Epithelial cell of esophagus (primary cell): ENCODE measurements at regions not wholly inside any gene's neighbourhood (a gene's known extent, or its start where the extent isn't known, plus 50 kb on each side); places are given as distances from the start of the nearest gene placed in this dataset.

Experiments
- DNase-seq: peaks from one replicate; pipeline ENCODE4 v3.0.0; 2010; ENCODE audit warnings: low read depth
- H3K4me3 ChIP-seq: 2 replicates; pipeline ENCODE4 v1.5.1; 2011; ENCODE audit warnings: mild to moderate bottlenecking, low read length, control low read depth
- TF ChIP-seq, protein P1 (sequence below): IDR thresholded peaks from 2 replicates; pipeline ENCODE4 v1.5.1; 2011; ENCODE audit warnings: low read depth, mild to moderate bottlenecking, low read length, control low read depth, inconsistent platforms; ENCODE audit not compliant: insufficient read depth; ENCODE audit errors: missing control alignments

DNA sequence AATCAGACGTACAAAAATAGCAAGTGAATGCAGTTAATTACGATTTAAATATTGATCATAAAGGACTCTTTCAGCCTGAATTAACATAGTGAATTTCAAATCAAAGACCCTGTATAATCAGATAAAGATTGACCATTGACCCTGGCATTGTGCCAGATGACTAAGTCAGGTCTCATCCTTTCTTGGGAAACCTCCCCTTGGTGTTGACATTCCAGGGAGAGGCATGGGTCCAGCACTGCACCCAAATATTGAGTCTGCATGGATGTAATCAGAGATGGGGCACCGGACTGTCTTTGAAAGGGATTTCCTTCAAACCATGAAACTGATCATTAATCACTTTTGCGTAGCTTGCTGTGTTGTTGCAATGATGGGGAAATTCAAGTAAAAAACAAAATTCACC lies 1138.2 kb downstream of the BCL11B start:
- no peak overlapping the region for H3K4me3 ChIP-seq
- TF ChIP-seq, protein P1, sequence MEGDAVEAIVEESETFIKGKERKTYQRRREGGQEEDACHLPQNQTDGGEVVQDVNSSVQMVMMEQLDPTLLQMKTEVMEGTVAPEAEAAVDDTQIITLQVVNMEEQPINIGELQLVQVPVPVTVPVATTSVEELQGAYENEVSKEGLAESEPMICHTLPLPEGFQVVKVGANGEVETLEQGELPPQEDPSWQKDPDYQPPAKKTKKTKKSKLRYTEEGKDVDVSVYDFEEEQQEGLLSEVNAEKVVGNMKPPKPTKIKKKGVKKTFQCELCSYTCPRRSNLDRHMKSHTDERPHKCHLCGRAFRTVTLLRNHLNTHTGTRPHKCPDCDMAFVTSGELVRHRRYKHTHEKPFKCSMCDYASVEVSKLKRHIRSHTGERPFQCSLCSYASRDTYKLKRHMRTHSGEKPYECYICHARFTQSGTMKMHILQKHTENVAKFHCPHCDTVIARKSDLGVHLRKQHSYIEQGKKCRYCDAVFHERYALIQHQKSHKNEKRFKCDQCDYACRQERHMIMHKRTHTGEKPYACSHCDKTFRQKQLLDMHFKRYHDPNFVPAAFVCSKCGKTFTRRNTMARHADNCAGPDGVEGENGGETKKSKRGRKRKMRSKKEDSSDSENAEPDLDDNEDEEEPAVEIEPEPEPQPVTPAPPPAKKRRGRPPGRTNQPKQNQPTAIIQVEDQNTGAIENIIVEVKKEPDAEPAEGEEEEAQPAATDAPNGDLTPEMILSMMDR: no peak
- DNase-seq: no peak

- DNase-seq: no peak
- no peak overlapping the region for H3K4me3 ChIP-seq
- TF ChIP-seq, protein P1: no peak
Measured at GRCh38 chr14:98136012-98136789, 1135.8 kb downstream of the BCL11B start.

- DNase-seq: peak; percentile 60
- TF ChIP-seq, protein P1: no peak
- no peak overlapping the region for H3K4me3 ChIP-seq
Measured at GRCh38 chr14:98137131-98138025, 1134.6 kb downstream of the BCL11B start.

DNA sequence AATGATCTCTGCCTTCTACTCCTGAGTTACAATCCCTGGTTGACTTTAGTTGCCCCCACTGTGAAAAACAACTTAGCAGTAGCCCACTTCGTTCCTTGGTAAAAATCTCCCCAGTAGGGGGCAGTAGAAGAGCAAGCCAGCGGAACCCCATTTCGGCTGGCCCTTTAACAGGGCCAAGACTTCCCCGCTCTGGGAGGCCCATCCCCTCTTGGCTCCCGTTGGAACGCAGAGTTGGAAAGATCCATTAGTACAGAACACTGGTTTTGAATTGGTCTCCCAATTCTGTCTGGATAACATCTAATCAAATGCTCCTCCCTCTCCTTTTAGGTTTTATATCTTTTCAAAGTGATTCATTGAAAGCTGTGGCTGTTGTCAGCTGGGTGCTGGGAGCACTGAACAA lies 1133.3 kb downstream of the BCL11B start:
- peak; percentile 59 for DNase-seq
- TF ChIP-seq, protein P1: peak; percentile 69
- H3K4me3 ChIP-seq: no peak overlapping the region

GRCh38 chr14:98140862-98141530 lies 1131.0 kb downstream of the BCL11B start:
- DNase-seq: no peak
- no peak overlapping the region for H3K4me3 ChIP-seq

DNA sequence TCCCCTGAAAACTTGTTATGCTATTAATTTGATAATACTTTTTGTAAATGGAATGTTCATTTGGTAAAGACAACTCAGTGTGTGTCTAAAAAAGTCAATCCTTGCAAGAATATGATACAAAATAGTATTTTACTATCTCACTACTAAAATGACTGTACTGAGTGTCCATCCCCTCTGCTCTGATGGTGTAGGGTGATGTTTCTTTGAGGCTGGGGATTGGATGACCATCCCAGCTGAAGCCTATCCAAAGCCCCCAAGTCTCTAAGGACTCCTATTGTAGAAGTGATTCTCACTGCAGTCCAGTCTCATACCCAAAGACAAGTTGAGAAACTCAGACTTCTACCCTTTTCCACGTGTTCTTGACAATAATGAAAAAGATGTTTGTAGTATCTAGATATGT lies 1128.4 kb downstream of the BCL11B start:
- no peak for DNase-seq
- H3K4me3 ChIP-seq: no peak overlapping the region
- TF ChIP-seq, protein P1: no peak

More at GRCh38 chr14:98140862-98141530, 1131.0 kb downstream of the BCL11B start:
- TF ChIP-seq, protein P1: no peak
